ENCODE measurements at regions not wholly inside any gene's neighbourhood (a gene's known extent, or its start where the extent isn't known, plus 50 kb on each side); places are given as distances from the start of the nearest gene placed in this dataset.

- Histone ChIP-seq H3K9ac (ENCODE audit: extremely low read depth, insufficient read length, low read length) (no peak overlapping the region), H4K8ac (replicated peaks; ENCODE audit: insufficient read length, low read depth, low read length) (no peak overlapping the region), H3K18ac (ENCODE audit: insufficient read length, low read depth, low read length) (no peak overlapping the region), H2BK5ac (ENCODE audit: insufficient read length, low read length) (no peak overlapping the region), H3K9me3 (ENCODE audit: control insufficient read depth, low read depth, low read length) (no peaks in the 10 kb centered on the region), H3K4ac (ENCODE audit: low read depth, low read length) (no peak overlapping the region), H2BK120ac (ENCODE audit: low read depth, low read length, poor library complexity, severe bottlenecking) (no peak overlapping the region), H2AK5ac (ENCODE audit: insufficient read length, low read length) (no peak overlapping the region), H3K56ac (ENCODE audit: insufficient read length, low read depth, low read length) (no peak overlapping the region), H3K14ac (ENCODE audit: insufficient read depth, low read length) (no peak overlapping the region), H2AFZ (ENCODE audit: low read length) (no peak overlapping the region), H2BK20ac (ENCODE audit: low read depth, low read length, poor library complexity, severe bottlenecking) (no peak overlapping the region), H3K23me2 (ENCODE audit: insufficient read length, low read depth, low read length, poor library complexity, severe bottlenecking) (no peaks in the 10 kb centered on the region), H3K79me1 (ENCODE audit: insufficient read depth, low read depth, low read length, poor library complexity, severe bottlenecking) (no peaks in the 10 kb centered on the region), H3K27me3 (ENCODE audit: insufficient read depth, low read length) (no peaks in the 10 kb centered on the region), H3T11ph (ENCODE audit: low read length) (no peak overlapping the region), H3K4me2 (ENCODE audit: insufficient read depth, insufficient read length, low read length) (no peak overlapping the region), H4K5ac (ENCODE audit: insufficient read length, low read depth, low read length) (no peak overlapping the region), H3K23ac (ENCODE audit: insufficient read length, low read depth, low read length) (no peak overlapping the region), H3K79me2 (ENCODE audit: insufficient read depth, low read length) (no peaks in the 10 kb centered on the region), H2BK15ac (ENCODE audit: low read depth, low read length) (no peak overlapping the region), H4K91ac (ENCODE audit: insufficient read length, low read depth, low read length) (no peak overlapping the region), H2BK12ac (ENCODE audit: insufficient read length, low read depth, low read length) (no peak overlapping the region), H3K27ac (ENCODE audit: insufficient read length, low read depth, low read length) (no peak overlapping the region), H4K20me1 (ENCODE audit: control insufficient read depth, insufficient read depth, insufficient read length) (no peaks in the 10 kb centered on the region), H3K4me1 (ENCODE audit: insufficient read depth, low read length) (peaks cover 6% of the 10 kb centered on the region; the same call in 1 of the 2 replicates)
- Mint-ChIP-seq H3K27ac (peak overlapping the region in 2 of 3 experiments; percentile 17 to 21; a peak in 2 of 7 replicates), H3K27me3 (ENCODE audit: low read depth) (no peaks in the 10 kb centered on the region; the same call in 1 of the 2 replicates), H3K4me1 (peaks cover 22 to 26% of the 10 kb centered on the region in 2 experiments), H3K36me3 (ENCODE audit: insufficient read depth in 1 of 3, low read depth in 3 of 3) (no peaks in the 10 kb centered on the region), H3K4me3 (no peak overlapping the region; a peak in 1 of 5 replicates), H3K9me3 (no peaks in the 10 kb centered on the region; a peak in 2 of 5 replicates)
- TF ChIP-seq, protein P1, sequence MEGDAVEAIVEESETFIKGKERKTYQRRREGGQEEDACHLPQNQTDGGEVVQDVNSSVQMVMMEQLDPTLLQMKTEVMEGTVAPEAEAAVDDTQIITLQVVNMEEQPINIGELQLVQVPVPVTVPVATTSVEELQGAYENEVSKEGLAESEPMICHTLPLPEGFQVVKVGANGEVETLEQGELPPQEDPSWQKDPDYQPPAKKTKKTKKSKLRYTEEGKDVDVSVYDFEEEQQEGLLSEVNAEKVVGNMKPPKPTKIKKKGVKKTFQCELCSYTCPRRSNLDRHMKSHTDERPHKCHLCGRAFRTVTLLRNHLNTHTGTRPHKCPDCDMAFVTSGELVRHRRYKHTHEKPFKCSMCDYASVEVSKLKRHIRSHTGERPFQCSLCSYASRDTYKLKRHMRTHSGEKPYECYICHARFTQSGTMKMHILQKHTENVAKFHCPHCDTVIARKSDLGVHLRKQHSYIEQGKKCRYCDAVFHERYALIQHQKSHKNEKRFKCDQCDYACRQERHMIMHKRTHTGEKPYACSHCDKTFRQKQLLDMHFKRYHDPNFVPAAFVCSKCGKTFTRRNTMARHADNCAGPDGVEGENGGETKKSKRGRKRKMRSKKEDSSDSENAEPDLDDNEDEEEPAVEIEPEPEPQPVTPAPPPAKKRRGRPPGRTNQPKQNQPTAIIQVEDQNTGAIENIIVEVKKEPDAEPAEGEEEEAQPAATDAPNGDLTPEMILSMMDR (conservative IDR thresholded peaks at IDR 0.05) = no peak
- no peak for DNase-seq
- no CpG with 5 or more reads among the region's 1 CpG for WGBS (ENCODE audit: extremely low coverage, insufficient read length, low lambda C conversion rate)
These were observed 174.6 kb upstream of the DDHD1 start for GRCh38 chr14:53327716-53328115.
